ENCODE measurements at regions not wholly inside any gene's neighbourhood (a gene's known extent, or its start where the extent isn't known, plus 50 kb on each side); places are given as distances from the start of the nearest gene placed in this dataset.

GRCh38 chr5:2464141-2464540, 287.3 kb downstream of the IRX2 start:
- DNase-seq (ENCODE audit: extremely low spot score, insufficient read length, low read depth) (no peak), FAIRE-seq (no peak)

- no peak for FAIRE-seq
- no peak for DNase-seq (ENCODE audit: extremely low spot score, insufficient read length, low read depth)
Observed at GRCh38 chr5:2461701-2462691, 289.5 kb downstream of the IRX2 start.

- DNase-seq (ENCODE audit: extremely low spot score, insufficient read length, low read depth) (no peak), FAIRE-seq (no peak)
Observed at GRCh38 chr5:2460098-2460497, 291.4 kb downstream of the IRX2 start.

GRCh38 chr5:2459251-2459650, 292.2 kb downstream of the IRX2 start:
- no peak for DNase-seq (ENCODE audit: extremely low spot score, insufficient read length, low read depth)

GRCh38 chr5:2455878-2456277, 295.6 kb downstream of the IRX2 start:
- no peak for DNase-seq (ENCODE audit: extremely low spot score, insufficient read length, low read depth)
- no peak for FAIRE-seq

More at GRCh38 chr5:2459251-2459650, 292.2 kb downstream of the IRX2 start:
- no peak for FAIRE-seq

- FAIRE-seq, result no peak
- no peak for DNase-seq (ENCODE audit: extremely low spot score, insufficient read length, low read depth)
Observed at GRCh38 chr5:2454876-2455275, 296.6 kb downstream of the IRX2 start.

GRCh38 chr5:2453781-2454180, 297.7 kb downstream of the IRX2 start:
- FAIRE-seq (no peak), DNase-seq (ENCODE audit: extremely low spot score, insufficient read length, low read depth) (no peak)

- no peak for FAIRE-seq
- no peak for DNase-seq (ENCODE audit: extremely low spot score, insufficient read length, low read depth)
Observed at GRCh38 chr5:2451100-2451499, 300.4 kb downstream of the IRX2 start.

- DNase-seq (ENCODE audit: extremely low spot score, insufficient read length, low read depth), result no peak
- no peak for FAIRE-seq
Observed at GRCh38 chr5:2442496-2443354, 308.8 kb downstream of the IRX2 start.

- no peak for FAIRE-seq
Observed at GRCh38 chr5:2441495-2442180, 309.8 kb downstream of the IRX2 start.

GRCh38 chr5:2439608-2440007, 311.9 kb downstream of the IRX2 start:
- FAIRE-seq (no peak), DNase-seq (ENCODE audit: extremely low spot score, insufficient read length, low read depth) (no peak)

More at GRCh38 chr5:2441495-2442180, 309.8 kb downstream of the IRX2 start:
- DNase-seq (ENCODE audit: extremely low spot score, insufficient read length, low read depth), result no peak

GRCh38 chr5:2433086-2433485, 318.4 kb downstream of the IRX2 start:
- FAIRE-seq, result no peak
- DNase-seq (ENCODE audit: extremely low spot score, insufficient read length, low read depth), result no peak

GRCh38 chr5:2432076-2432920, 319.2 kb downstream of the IRX2 start:
- FAIRE-seq, result no peak

GRCh38 chr5:2430606-2431005, 320.9 kb downstream of the IRX2 start:
- no peak for FAIRE-seq
- DNase-seq (ENCODE audit: extremely low spot score, insufficient read length, low read depth), result no peak

More at GRCh38 chr5:2432076-2432920, 319.2 kb downstream of the IRX2 start:
- DNase-seq (ENCODE audit: extremely low spot score, insufficient read length, low read depth), result no peak

GRCh38 chr5:2427983-2428382, 323.5 kb downstream of the IRX2 start:
- DNase-seq (ENCODE audit: extremely low spot score, insufficient read length, low read depth), result no peak
- FAIRE-seq, result no peak

- DNase-seq (ENCODE audit: extremely low spot score, insufficient read length, low read depth) (no peak), FAIRE-seq (no peak)
Observed at GRCh38 chr5:2423634-2424033, 327.8 kb downstream of the IRX2 start.

GRCh38 chr5:2417301-2417700, 334.2 kb downstream of the IRX2 start:
- DNase-seq (ENCODE audit: extremely low spot score, insufficient read length, low read depth), result no peak
- FAIRE-seq, result no peak

- no peak for DNase-seq (ENCODE audit: extremely low spot score, insufficient read length, low read depth)
- FAIRE-seq, result no peak
Observed at GRCh38 chr5:2415678-2416077, 335.8 kb downstream of the IRX2 start.

GRCh38 chr5:2410451-2410850, 341.0 kb downstream of the IRX2 start:
- no peak for FAIRE-seq
- DNase-seq (ENCODE audit: extremely low spot score, insufficient read length, low read depth), result no peak

Measured in GM18507 (cell line).